GM12878 (cell line): ENCODE measurements at regions not wholly inside any gene's neighbourhood (a gene's known extent, or its start where the extent isn't known, plus 50 kb on each side); places are given as distances from the start of the nearest gene placed in this dataset.

Experiments used
- ASH2L ChIP-seq: fragments of 300-600, 200-600 bp; sonication (generic); IDR thresholded peaks from 2 replicates; pipeline ENCODE4 v1.6.1; 2017; ENCODE audit warnings: low read depth, mild to moderate bottlenecking, borderline replicate concordance
- CEBPB ChIP-seq, 2 experiments: fragments of 150-350 bp in 1 of 2; IDR thresholded peaks; 2 replicates each; pipeline ENCODE4 v1.6.1; 2012 to 2014; ENCODE audit warnings: low read depth in 2 of 2, low read length in 2 of 2, borderline replicate concordance in 1 of 2, inconsistent platforms in 1 of 2
- CHD2 ChIP-seq: IDR thresholded peaks from 2 replicates; pipeline ENCODE4 v1.6.1; 2011; ENCODE audit warnings: low read depth, low read length, improper control_type of control experiment, borderline replicate concordance
- JUND ChIP-seq: IDR thresholded peaks from 2 replicates; pipeline ENCODE4 v1.6.1; 2012; ENCODE audit warnings: low read depth, mild to moderate bottlenecking, low read length, improper control_type of control experiment, moderate library complexity
- NFYB ChIP-seq: IDR thresholded peaks from 2 replicates; pipeline ENCODE4 v1.6.1; 2011; ENCODE audit warnings: low read depth, mild to moderate bottlenecking, low read length, improper control_type of control experiment, moderate library complexity; ENCODE audit not compliant: insufficient read depth
- RFX5 ChIP-seq: IDR thresholded peaks from 2 replicates; pipeline ENCODE4 v1.6.1; 2011; ENCODE audit warnings: low read depth, low read length, improper control_type of control experiment
- SIN3A ChIP-seq: IDR thresholded peaks from 2 replicates; pipeline ENCODE4 v1.6.1; 2012; ENCODE audit warnings: low read depth, low read length, improper control_type of control experiment
- SRF ChIP-seq, 2 experiments: IDR thresholded peaks; 2 replicates each; pipeline ENCODE4 v1.6.1; 2011; ENCODE audit warnings: low read depth in 2 of 2, low read length in 2 of 2, mild to moderate bottlenecking in 1 of 2, moderate library complexity in 1 of 2
- STAT1 ChIP-seq: fragments of 450-650 bp; conservative IDR thresholded peaks from 2 replicates; pipeline ENCODE4 v1.6.1; 2014; ENCODE audit warnings: antibody characterized with exemption, mild to moderate bottlenecking
- TF ChIP-seq, protein P1 (sequence below): fragments of 450-650 bp; IDR thresholded peaks from 2 replicates; pipeline ENCODE4 v1.6.1; 2016; ENCODE audit warnings: mild to moderate bottlenecking, moderate library complexity, borderline replicate concordance
- TF ChIP-seq, protein P2 (sequence below): fragments of 450-650 bp; IDR thresholded peaks from 2 replicates; pipeline ENCODE4 v1.6.1; 2016; ENCODE audit warnings: mild to moderate bottlenecking
- TF ChIP-seq, protein P3 (sequence below), 3 experiments: IDR thresholded peaks in 2 of 3; conservative IDR thresholded peaks in 1 of 3; 2 replicates each; pipeline ENCODE4 v1.5.1; 2011; ENCODE audit warnings: low read depth in 3 of 3, low read length in 3 of 3, mild to moderate bottlenecking in 3 of 3, control low read depth in 2 of 3, moderate library complexity in 2 of 3, inconsistent platforms in 1 of 3, mixed read lengths in 1 of 3; ENCODE audit not compliant: control insufficient read depth in 2 of 3, insufficient read depth in 1 of 3; ENCODE audit errors: extremely low read depth in 1 of 3
- TF ChIP-seq, protein P4 (sequence below): IDR thresholded peaks from 2 replicates; pipeline ENCODE4 v1.6.1; 2011; ENCODE audit warnings: borderline replicate concordance, low read depth, mild to moderate bottlenecking, moderate library complexity, mixed read lengths, low read length; ENCODE audit not compliant: insufficient read depth; ENCODE audit errors: extremely low read length

DNA sequence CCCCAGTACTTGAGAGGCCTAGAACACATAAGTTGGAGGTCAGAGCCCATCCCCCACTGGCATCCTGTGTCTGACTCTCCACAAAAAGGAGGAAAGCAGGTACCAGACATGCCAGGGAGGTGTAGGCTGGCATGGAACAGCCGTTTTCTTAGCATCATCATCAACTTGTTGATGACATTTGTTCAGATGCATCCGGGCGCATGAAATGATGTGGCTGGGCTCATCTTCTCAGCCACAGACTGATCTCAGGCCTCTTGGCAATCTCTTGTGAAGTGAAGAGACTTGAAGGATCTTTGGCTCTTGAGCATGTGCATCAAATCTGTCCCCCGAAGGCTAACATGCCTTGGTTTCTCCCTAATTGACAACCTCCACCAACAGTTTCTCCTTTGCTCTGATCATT lies 243.3 kb downstream of the TSN start:
- TF ChIP-seq SRF (IDR thresholded peaks at IDR 0.05; ENCODE audit: low read depth in 2 of 2, low read length in 2 of 2) (no peak), RFX5 (no peak), ASH2L (no peak), SIN3A (no peak), JUND (no peak), CHD2 (no peak), CEBPB (IDR thresholded peaks at IDR 0.05; ENCODE audit: borderline replicate concordance in 1 of 2, low read depth in 2 of 2, low read length in 2 of 2) (no peak), STAT1 (no peak), NFYB (no peak)
- TF ChIP-seq, protein P1, sequence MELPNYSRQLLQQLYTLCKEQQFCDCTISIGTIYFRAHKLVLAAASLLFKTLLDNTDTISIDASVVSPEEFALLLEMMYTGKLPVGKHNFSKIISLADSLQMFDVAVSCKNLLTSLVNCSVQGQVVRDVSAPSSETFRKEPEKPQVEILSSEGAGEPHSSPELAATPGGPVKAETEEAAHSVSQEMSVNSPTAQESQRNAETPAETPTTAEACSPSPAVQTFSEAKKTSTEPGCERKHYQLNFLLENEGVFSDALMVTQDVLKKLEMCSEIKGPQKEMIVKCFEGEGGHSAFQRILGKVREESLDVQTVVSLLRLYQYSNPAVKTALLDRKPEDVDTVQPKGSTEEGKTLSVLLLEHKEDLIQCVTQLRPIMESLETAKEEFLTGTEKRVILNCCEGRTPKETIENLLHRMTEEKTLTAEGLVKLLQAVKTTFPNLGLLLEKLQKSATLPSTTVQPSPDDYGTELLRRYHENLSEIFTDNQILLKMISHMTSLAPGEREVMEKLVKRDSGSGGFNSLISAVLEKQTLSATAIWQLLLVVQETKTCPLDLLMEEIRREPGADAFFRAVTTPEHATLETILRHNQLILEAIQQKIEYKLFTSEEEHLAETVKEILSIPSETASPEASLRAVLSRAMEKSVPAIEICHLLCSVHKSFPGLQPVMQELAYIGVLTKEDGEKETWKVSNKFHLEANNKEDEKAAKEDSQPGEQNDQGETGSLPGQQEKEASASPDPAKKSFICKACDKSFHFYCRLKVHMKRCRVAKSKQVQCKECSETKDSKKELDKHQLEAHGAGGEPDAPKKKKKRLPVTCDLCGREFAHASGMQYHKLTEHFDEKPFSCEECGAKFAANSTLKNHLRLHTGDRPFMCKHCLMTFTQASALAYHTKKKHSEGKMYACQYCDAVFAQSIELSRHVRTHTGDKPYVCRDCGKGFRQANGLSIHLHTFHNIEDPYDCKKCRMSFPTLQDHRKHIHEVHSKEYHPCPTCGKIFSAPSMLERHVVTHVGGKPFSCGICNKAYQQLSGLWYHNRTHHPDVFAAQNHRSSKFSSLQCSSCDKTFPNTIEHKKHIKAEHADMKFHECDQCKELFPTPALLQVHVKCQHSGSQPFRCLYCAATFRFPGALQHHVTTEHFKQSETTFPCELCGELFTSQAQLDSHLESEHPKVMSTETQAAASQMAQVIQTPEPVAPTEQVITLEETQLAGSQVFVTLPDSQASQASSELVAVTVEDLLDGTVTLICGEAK: no peak
- TF ChIP-seq, protein P2, sequence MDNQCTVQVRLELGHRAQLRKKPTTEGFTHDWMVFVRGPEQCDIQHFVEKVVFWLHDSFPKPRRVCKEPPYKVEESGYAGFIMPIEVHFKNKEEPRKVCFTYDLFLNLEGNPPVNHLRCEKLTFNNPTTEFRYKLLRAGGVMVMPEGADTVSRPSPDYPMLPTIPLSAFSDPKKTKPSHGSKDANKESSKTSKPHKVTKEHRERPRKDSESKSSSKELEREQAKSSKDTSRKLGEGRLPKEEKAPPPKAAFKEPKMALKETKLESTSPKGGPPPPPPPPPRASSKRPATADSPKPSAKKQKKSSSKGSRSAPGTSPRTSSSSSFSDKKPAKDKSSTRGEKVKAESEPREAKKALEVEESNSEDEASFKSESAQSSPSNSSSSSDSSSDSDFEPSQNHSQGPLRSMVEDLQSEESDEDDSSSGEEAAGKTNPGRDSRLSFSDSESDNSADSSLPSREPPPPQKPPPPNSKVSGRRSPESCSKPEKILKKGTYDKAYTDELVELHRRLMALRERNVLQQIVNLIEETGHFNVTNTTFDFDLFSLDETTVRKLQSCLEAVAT: no peak
- TF ChIP-seq, protein P3, sequence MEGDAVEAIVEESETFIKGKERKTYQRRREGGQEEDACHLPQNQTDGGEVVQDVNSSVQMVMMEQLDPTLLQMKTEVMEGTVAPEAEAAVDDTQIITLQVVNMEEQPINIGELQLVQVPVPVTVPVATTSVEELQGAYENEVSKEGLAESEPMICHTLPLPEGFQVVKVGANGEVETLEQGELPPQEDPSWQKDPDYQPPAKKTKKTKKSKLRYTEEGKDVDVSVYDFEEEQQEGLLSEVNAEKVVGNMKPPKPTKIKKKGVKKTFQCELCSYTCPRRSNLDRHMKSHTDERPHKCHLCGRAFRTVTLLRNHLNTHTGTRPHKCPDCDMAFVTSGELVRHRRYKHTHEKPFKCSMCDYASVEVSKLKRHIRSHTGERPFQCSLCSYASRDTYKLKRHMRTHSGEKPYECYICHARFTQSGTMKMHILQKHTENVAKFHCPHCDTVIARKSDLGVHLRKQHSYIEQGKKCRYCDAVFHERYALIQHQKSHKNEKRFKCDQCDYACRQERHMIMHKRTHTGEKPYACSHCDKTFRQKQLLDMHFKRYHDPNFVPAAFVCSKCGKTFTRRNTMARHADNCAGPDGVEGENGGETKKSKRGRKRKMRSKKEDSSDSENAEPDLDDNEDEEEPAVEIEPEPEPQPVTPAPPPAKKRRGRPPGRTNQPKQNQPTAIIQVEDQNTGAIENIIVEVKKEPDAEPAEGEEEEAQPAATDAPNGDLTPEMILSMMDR (IDR thresholded peaks at IDR 0.05 in 2 of 3, conservative IDR thresholded peaks at IDR 0.05 in 1 of 3; ENCODE audit: control insufficient read depth in 2 of 3, extremely low read depth in 1 of 3, insufficient read depth in 1 of 3, low read depth in 3 of 3, low read length in 3 of 3): no peak
- TF ChIP-seq, protein P4, sequence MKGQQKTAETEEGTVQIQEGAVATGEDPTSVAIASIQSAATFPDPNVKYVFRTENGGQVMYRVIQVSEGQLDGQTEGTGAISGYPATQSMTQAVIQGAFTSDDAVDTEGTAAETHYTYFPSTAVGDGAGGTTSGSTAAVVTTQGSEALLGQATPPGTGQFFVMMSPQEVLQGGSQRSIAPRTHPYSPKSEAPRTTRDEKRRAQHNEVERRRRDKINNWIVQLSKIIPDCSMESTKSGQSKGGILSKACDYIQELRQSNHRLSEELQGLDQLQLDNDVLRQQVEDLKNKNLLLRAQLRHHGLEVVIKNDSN: no peak
